ENCODE measurements at regions not wholly inside any gene's neighbourhood (a gene's known extent, or its start where the extent isn't known, plus 50 kb on each side); places are given as distances from the start of the nearest gene placed in this dataset.

DNA sequence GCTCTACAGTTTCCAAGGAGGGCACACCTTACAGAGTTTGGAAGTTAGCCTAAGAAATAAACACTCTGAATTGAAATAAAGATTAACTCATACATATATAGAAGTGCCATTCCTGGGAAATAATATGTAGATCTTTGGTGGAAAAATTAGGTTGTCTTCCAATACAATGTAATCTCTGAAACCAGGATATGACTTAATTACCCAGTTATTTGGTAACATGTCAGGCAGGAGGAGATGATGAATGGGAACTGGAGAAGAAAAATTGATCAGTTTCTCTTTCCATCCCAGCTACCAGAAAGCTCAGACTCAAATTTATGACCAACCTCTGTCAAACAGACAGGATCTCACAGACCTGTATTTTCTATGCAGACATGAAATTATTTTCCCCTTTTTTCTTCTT is 215.2 kb upstream of the SNX2 start (continued):
- no peak for TF ChIP-seq FOXP1 (CRISPR knock-in tag; IDR thresholded peaks at IDR 0.05; ENCODE audit: borderline replicate concordance)
- TF ChIP-seq ELF4 (CRISPR knock-in tag; IDR thresholded peaks at IDR 0.05; ENCODE audit: low read depth), result no peak

- no peak for DNase-seq (ENCODE audit: low spot score)
- ChIA-PET CTCF (no interaction called here), POLR2A (no interaction called here)
- H3K9me3 Mint-ChIP-seq, result peaks cover 19% of the 10 kb centered on the region
- H3K4me1 Mint-ChIP-seq, result peaks cover 17% of the 10 kb centered on the region
- H3K4me3 Mint-ChIP-seq, result no peak overlapping the region
- no peak overlapping the region for H3K27ac Mint-ChIP-seq
- H3K36me3 Mint-ChIP-seq, result no peaks in the 10 kb centered on the region
- ATAC-seq, result no peak
- TF ChIP-seq GRHL2 (CRISPR knock-in tag; IDR thresholded peaks at IDR 0.05; ENCODE audit: insufficient replicate concordance, severe bottlenecking), result no peak
- TF ChIP-seq, protein P1, sequence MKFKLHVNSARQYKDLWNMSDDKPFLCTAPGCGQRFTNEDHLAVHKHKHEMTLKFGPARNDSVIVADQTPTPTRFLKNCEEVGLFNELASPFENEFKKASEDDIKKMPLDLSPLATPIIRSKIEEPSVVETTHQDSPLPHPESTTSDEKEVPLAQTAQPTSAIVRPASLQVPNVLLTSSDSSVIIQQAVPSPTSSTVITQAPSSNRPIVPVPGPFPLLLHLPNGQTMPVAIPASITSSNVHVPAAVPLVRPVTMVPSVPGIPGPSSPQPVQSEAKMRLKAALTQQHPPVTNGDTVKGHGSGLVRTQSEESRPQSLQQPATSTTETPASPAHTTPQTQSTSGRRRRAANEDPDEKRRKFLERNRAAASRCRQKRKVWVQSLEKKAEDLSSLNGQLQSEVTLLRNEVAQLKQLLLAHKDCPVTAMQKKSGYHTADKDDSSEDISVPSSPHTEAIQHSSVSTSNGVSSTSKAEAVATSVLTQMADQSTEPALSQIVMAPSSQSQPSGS (CRISPR knock-in tag; IDR thresholded peaks at IDR 0.05; ENCODE audit: borderline replicate concordance, low read depth), result no peak
- TF ChIP-seq ZNF423 (CRISPR knock-in tag; IDR thresholded peaks at IDR 0.05), result no peak
- TF ChIP-seq ZNF396 (CRISPR knock-in tag; IDR thresholded peaks at IDR 0.05; ENCODE audit: borderline replicate concordance), result no peak
- TF ChIP-seq, protein P2, sequence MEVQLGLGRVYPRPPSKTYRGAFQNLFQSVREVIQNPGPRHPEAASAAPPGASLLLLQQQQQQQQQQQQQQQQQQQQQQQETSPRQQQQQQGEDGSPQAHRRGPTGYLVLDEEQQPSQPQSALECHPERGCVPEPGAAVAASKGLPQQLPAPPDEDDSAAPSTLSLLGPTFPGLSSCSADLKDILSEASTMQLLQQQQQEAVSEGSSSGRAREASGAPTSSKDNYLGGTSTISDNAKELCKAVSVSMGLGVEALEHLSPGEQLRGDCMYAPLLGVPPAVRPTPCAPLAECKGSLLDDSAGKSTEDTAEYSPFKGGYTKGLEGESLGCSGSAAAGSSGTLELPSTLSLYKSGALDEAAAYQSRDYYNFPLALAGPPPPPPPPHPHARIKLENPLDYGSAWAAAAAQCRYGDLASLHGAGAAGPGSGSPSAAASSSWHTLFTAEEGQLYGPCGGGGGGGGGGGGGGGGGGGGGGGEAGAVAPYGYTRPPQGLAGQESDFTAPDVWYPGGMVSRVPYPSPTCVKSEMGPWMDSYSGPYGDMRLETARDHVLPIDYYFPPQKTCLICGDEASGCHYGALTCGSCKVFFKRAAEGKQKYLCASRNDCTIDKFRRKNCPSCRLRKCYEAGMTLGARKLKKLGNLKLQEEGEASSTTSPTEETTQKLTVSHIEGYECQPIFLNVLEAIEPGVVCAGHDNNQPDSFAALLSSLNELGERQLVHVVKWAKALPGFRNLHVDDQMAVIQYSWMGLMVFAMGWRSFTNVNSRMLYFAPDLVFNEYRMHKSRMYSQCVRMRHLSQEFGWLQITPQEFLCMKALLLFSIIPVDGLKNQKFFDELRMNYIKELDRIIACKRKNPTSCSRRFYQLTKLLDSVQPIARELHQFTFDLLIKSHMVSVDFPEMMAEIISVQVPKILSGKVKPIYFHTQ (CRISPR knock-in tag; IDR thresholded peaks at IDR 0.05), result no peak
- no peak for TF ChIP-seq TCF7 (CRISPR knock-in tag; IDR thresholded peaks at IDR 0.05; ENCODE audit: low read depth)
- TF ChIP-seq, protein P3, sequence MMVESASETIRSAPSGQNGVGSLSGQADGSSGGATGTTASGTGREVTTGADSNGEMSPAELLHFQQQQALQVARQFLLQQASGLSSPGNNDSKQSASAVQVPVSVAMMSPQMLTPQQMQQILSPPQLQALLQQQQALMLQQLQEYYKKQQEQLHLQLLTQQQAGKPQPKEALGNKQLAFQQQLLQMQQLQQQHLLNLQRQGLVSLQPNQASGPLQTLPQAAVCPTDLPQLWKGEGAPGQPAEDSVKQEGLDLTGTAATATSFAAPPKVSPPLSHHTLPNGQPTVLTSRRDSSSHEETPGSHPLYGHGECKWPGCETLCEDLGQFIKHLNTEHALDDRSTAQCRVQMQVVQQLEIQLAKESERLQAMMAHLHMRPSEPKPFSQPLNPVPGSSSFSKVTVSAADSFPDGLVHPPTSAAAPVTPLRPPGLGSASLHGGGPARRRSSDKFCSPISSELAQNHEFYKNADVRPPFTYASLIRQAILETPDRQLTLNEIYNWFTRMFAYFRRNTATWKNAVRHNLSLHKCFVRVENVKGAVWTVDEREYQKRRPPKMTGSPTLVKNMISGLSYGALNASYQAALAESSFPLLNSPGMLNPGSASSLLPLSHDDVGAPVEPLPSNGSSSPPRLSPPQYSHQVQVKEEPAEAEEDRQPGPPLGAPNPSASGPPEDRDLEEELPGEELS (CRISPR knock-in tag; IDR thresholded peaks at IDR 0.05), result no peak
- no peak for TF ChIP-seq ATF1 (CRISPR knock-in tag; IDR thresholded peaks at IDR 0.05)
- no peak for TF ChIP-seq IRF2 (CRISPR knock-in tag; IDR thresholded peaks at IDR 0.05; ENCODE audit: borderline replicate concordance, low read depth)
- TF ChIP-seq, protein P4, sequence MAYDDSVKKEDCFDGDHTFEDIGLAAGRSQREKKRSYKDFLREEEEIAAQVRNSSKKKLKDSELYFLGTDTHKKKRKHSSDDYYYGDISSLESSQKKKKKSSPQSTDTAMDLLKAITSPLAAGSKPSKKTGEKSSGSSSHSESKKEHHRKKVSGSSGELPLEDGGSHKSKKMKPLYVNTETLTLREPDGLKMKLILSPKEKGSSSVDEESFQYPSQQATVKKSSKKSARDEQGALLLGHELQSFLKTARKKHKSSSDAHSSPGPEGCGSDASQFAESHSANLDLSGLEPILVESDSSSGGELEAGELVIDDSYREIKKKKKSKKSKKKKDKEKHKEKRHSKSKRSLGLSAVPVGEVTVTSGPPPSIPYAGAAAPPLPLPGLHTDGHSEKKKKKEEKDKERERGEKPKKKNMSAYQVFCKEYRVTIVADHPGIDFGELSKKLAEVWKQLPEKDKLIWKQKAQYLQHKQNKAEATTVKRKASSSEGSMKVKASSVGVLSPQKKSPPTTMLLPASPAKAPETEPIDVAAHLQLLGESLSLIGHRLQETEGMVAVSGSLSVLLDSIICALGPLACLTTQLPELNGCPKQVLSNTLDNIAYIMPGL (CRISPR knock-in tag; IDR thresholded peaks at IDR 0.05), result no peak
- TF ChIP-seq MYBL2 (CRISPR knock-in tag; IDR thresholded peaks at IDR 0.05), result no peak
- TF ChIP-seq, protein P5, sequence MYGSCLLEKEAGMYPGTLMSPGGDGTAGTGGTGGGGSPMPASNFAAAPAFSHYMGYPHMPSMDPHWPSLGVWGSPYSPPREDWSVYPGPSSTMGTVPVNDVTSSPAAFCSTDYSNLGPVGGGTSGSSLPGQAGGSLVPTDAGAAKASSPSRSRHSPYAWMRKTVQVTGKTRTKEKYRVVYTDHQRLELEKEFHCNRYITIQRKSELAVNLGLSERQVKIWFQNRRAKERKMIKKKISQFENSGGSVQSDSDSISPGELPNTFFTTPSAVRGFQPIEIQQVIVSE (CRISPR knock-in tag; IDR thresholded peaks at IDR 0.05; ENCODE audit: borderline replicate concordance), result no peak
- no peak for TF ChIP-seq CREB1 (CRISPR knock-in tag; IDR thresholded peaks at IDR 0.05)
- H3K27me3 Mint-ChIP-seq (ENCODE audit: low read depth), result no peaks in the 10 kb centered on the region; the same call in 1 of the 2 replicates
Measured at GRCh38 chr5:122561209-122561608, 213.7 kb upstream of the SNX2 start.

DNA sequence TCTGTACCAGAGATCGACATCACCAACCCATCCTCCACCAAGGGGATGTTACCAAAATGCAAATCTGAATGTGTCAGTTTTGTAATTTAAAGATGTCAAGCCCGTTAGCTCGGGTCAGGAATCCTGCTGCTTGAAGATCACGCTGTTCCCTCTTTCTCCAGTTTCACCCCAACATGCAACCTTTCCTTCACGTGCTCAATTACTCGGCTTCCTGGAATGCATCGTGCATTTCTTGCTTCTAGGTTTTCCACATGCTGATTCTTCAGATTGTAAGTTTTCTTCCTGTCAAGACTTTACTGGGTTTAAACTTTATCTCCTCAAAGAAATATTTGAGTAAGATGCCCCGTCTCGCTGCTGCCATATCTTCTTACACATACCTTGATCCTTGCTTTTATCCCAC is 209.5 kb upstream of the SNX2 start:
- POLR2A ChIA-PET, result no interaction called here
- Mint-ChIP-seq H3K4me1 (peaks cover 23% of the 10 kb centered on the region), H3K27ac (no peak overlapping the region), H3K36me3 (no peaks in the 10 kb centered on the region), H3K27me3 (ENCODE audit: low read depth) (no peaks in the 10 kb centered on the region; the same call in none of the 2 replicates), H3K4me3 (no peak overlapping the region), H3K9me3 (no peaks in the 10 kb centered on the region)
- CTCF ChIA-PET, result no interaction called here
- TF ChIP-seq ZNF671 (CRISPR knock-in tag; IDR thresholded peaks at IDR 0.05), result no peak
- TF ChIP-seq MAX (CRISPR knock-in tag; IDR thresholded peaks at IDR 0.05), result no peak
- TF ChIP-seq ZNF232 (CRISPR knock-in tag; IDR thresholded peaks at IDR 0.05), result no peak
- TF ChIP-seq ZNF219 (CRISPR knock-in tag; IDR thresholded peaks at IDR 0.05; ENCODE audit: borderline replicate concordance), result no peak
- no peak for TF ChIP-seq ZNF138 (CRISPR knock-in tag; conservative IDR thresholded peaks at IDR 0.05)
- TF ChIP-seq TEAD1 (CRISPR knock-in tag; IDR thresholded peaks at IDR 0.05), result no peak
- TF ChIP-seq ZNF416 (CRISPR knock-in tag; IDR thresholded peaks at IDR 0.05), result no peak
- DNase-seq (ENCODE audit: low spot score) (no peak), ATAC-seq (no peak)

Measured in WTC11 (cell line).